GM18867 (cell line): ENCODE measurements at regions not wholly inside any gene's neighbourhood (a gene's known extent, or its start where the extent isn't known, plus 50 kb on each side); places are given as distances from the start of the nearest gene placed in this dataset.
"Not testable (repeated sequence)": the region's sequence is repeated elsewhere in the genome, so short reads cannot be mapped to it uniquely, and the experiment has no call there.

Experiments used
- ATAC-seq: cut with Tn5 transposase; IDR thresholded peaks from one replicate; pipeline ENCODE4 v1.9.1; 2021; ENCODE audit warnings: mild to moderate bottlenecking, moderate library complexity; ENCODE audit not compliant: unreplicated experiment

GRCh38 chr2:144751142-144751905 lies 231.4 kb upstream of the ZEB2 start:
- no peak for ATAC-seq

- ATAC-seq: no peak
Observed at GRCh38 chr2:144749188-144749587, 229.3 kb upstream of the ZEB2 start.

- ATAC-seq: no peak
Observed at GRCh38 chr2:144748443-144748842, 228.5 kb upstream of the ZEB2 start.

GRCh38 chr2:144747571-144747970 lies 227.7 kb upstream of the ZEB2 start:
- no peak for ATAC-seq

GRCh38 chr2:144745424-144745823 lies 225.5 kb upstream of the ZEB2 start:
- ATAC-seq: no peak

GRCh38 chr2:144738749-144739148 lies 218.8 kb upstream of the ZEB2 start:
- ATAC-seq: no peak

- ATAC-seq: no peak
Observed at GRCh38 chr2:144730711-144731110, 210.8 kb upstream of the ZEB2 start.

- ATAC-seq: not testable (repeated sequence)
Observed at GRCh38 chr2:144724460-144724859, 204.5 kb upstream of the ZEB2 start.

- ATAC-seq: no peak
Observed at GRCh38 chr2:144718376-144718775, 198.5 kb upstream of the ZEB2 start.

- ATAC-seq: no peak
Observed at GRCh38 chr2:144715992-144716391, 196.1 kb upstream of the ZEB2 start.

- no peak for ATAC-seq
Observed at GRCh38 chr2:144713410-144713809, 193.5 kb upstream of the ZEB2 start.

GRCh38 chr2:144712550-144712940 lies 192.6 kb upstream of the ZEB2 start:
- no peak for ATAC-seq

- no peak for ATAC-seq
Observed at GRCh38 chr2:144711630-144712549, 192.0 kb upstream of the ZEB2 start.

GRCh38 chr2:144711084-144711483 lies 191.2 kb upstream of the ZEB2 start:
- ATAC-seq: no peak

- no peak for ATAC-seq
Observed at GRCh38 chr2:144708626-144709025, 188.7 kb upstream of the ZEB2 start.

- ATAC-seq: no peak
Observed at GRCh38 chr2:144707736-144708326, 187.9 kb upstream of the ZEB2 start.

- no peak for ATAC-seq
Observed at GRCh38 chr2:144706647-144707046, 186.7 kb upstream of the ZEB2 start.

GRCh38 chr2:144705328-144706245 lies 185.7 kb upstream of the ZEB2 start:
- ATAC-seq: no peak

- no peak for ATAC-seq
Observed at GRCh38 chr2:144704709-144705095, 184.8 kb upstream of the ZEB2 start.

- no peak for ATAC-seq
Observed at GRCh38 chr2:144703852-144704708, 184.2 kb upstream of the ZEB2 start.
